AG04450 (cell line): ENCODE measurements at regions not wholly inside any gene's neighbourhood (a gene's known extent, or its start where the extent isn't known, plus 50 kb on each side); places are given as distances from the start of the nearest gene placed in this dataset.
"Not testable (repeated sequence)": the region's sequence is repeated elsewhere in the genome, so short reads cannot be mapped to it uniquely, and the experiment has no call there.

Experiments used
- CTCF ChIA-PET: fragments of 300-600, 350-600 bp; formaldehyde crosslinking; extraction: SDS; loops from one replicate; lab custom pipeline; 2022; ENCODE audit warnings: antibody characterized with exemption, inconsistent platforms; lab: Charles Lee
- POLR2A ChIA-PET: fragments of 350-600 bp; formaldehyde crosslinking; extraction: SDS; loops from one replicate; lab custom pipeline; 2021; ENCODE audit warnings: antibody characterized with exemption, inconsistent platforms; lab: Yijun Ruan, JAX
- DNase-seq: peaks from one replicate; pipeline ENCODE4 v3.0.0-alpha.2; 2011; ENCODE audit warnings: low read depth, low spot score
- H3K27ac ChIP-seq: one replicate; pipeline ENCODE4 v1.5.1; 2012; ENCODE audit warnings: low read depth, low read length, control low read depth
- H3K27me3 ChIP-seq: one replicate; pipeline ENCODE4 v1.6.0; 2012; ENCODE audit warnings: low read length; ENCODE audit not compliant: control insufficient read depth, insufficient read depth
- H3K4me3 ChIP-seq: 2 replicates; pipeline ENCODE4 v1.5.1; 2011; ENCODE audit warnings: mild to moderate bottlenecking, low read depth, low read length, control low read depth
- H3K9me3 ChIP-seq: 2 replicates; pipeline ENCODE4 v1.5.1; 2012; ENCODE audit warnings: low read length; ENCODE audit not compliant: control insufficient read depth, insufficient read depth
- TF ChIP-seq, protein P1 (sequence below): IDR thresholded peaks from 2 replicates; pipeline ENCODE4 v1.5.1; 2011; ENCODE audit warnings: low read depth, low read length, control low read depth, inconsistent platforms

DNA sequence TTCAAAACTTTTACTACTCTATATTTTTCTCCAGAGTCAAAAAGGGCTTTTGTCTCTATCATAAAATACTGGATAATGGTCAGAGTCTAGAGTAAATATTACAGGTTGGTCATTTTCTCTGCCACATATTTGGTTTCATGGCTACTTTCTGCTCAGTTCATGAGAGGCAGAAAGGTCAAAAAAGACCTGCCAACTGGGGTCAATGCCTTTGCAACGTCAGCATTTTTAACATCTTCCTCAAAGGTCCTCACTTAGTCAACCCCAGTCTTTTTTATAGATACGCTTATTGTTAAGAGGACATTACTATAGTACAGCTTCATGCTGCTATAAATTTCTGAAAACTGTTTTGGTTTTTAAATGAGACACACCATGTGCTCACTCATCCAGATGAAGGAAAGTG lies 312.1 kb upstream of the ARHGEF26 start:
- no peak for DNase-seq
- H3K27ac ChIP-seq, result no peak overlapping the region
- H3K9me3 ChIP-seq, result no peaks in the 10 kb centered on the region
- H3K27me3 ChIP-seq, result no peaks in the 10 kb centered on the region
- TF ChIP-seq, protein P1, sequence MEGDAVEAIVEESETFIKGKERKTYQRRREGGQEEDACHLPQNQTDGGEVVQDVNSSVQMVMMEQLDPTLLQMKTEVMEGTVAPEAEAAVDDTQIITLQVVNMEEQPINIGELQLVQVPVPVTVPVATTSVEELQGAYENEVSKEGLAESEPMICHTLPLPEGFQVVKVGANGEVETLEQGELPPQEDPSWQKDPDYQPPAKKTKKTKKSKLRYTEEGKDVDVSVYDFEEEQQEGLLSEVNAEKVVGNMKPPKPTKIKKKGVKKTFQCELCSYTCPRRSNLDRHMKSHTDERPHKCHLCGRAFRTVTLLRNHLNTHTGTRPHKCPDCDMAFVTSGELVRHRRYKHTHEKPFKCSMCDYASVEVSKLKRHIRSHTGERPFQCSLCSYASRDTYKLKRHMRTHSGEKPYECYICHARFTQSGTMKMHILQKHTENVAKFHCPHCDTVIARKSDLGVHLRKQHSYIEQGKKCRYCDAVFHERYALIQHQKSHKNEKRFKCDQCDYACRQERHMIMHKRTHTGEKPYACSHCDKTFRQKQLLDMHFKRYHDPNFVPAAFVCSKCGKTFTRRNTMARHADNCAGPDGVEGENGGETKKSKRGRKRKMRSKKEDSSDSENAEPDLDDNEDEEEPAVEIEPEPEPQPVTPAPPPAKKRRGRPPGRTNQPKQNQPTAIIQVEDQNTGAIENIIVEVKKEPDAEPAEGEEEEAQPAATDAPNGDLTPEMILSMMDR, result no peak
- ChIA-PET CTCF (no interaction called here), POLR2A (no interaction called here)
- H3K4me3 ChIP-seq, result no peak overlapping the region

- no peak overlapping the region for H3K4me3 ChIP-seq
- CTCF ChIA-PET, result no interaction called here
- no peak overlapping the region for H3K27ac ChIP-seq
- POLR2A ChIA-PET, result no interaction called here
- no peaks in the 10 kb centered on the region for H3K27me3 ChIP-seq
- DNase-seq, result no peak
- TF ChIP-seq, protein P1, result no peak
- no peaks in the 10 kb centered on the region for H3K9me3 ChIP-seq
These were observed 302.9 kb upstream of the ARHGEF26 start for GRCh38 chr3:153818338-153818737.

- no peaks in the 10 kb centered on the region for H3K27me3 ChIP-seq
- no peaks in the 10 kb centered on the region for H3K9me3 ChIP-seq
- TF ChIP-seq, protein P1, result no peak
- ChIA-PET CTCF (no interaction called here), POLR2A (no interaction called here)
- DNase-seq, result no peak
- H3K27ac ChIP-seq, result no peak overlapping the region
- H3K4me3 ChIP-seq, result no peak overlapping the region
These were observed 301.2 kb upstream of the ARHGEF26 start for GRCh38 chr3:153820035-153820434.

DNA sequence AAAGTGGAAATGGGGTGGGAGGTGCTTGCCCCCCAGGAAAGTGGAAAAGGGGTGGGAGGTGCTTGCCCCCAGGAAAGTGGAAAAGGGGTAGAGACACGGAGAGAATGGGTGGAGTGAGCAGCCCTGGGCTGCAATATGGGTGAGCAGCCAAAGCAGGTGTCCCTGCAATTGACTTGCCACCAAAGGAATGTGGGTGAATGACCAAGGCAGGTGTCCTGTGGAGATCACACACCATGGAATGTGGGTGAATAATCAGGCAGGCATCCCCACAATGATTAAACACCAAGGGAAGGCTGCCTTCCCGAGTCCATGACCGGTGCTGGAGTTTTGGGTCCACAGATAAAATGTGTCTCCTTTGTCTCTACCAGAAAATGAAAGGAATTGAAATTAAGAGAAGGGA lies 292.8 kb upstream of the ARHGEF26 start:
- H3K27me3 ChIP-seq, H3K4me3 ChIP-seq, CTCF ChIA-PET, POLR2A ChIA-PET, H3K27ac ChIP-seq, DNase-seq, H3K9me3 ChIP-seq: not testable (repeated sequence)

DNA sequence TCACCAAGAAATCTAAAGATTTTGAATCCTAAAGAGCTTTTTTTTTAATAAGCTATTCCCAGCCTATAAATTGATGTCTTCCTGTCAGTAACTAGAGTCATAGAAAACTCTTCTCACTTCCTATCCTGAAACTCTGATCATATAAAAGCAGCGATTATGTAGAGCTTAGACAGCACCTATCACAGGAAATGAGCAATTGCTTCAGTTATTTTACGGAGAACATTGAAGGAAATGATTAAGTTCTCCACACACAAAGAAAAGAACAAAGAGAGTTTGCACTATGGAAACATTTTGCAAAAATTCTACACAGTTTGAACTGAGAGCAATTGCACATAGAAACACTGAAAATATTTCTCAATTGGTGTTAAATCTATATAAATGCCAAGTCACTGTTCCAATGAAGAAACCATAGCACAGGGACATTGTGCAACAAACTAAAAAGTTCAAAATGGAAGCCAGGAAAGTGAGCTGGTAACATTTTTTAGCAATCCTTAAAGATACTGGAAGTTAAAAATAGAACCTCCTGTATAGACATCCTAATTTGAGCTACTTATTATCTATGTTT lies 291.5 kb upstream of the ARHGEF26 start:
- TF ChIP-seq, protein P1, result no peak
- Histone ChIP-seq H3K9me3 (no peaks in the 10 kb centered on the region), H3K4me3 (no peak overlapping the region), H3K27ac (no peak overlapping the region), H3K27me3 (no peaks in the 10 kb centered on the region)
- DNase-seq, result no peak
- CTCF ChIA-PET, result no interaction called here
- POLR2A ChIA-PET, result no interaction called here

- CTCF ChIA-PET, result no interaction called here
- H3K27ac ChIP-seq, result no peak overlapping the region
- DNase-seq, result no peak
These were observed 290.6 kb upstream of the ARHGEF26 start for GRCh38 chr3:153830552-153830951.

More at GRCh38 chr3:153830552-153830951, 290.6 kb upstream of the ARHGEF26 start:
- Histone ChIP-seq H3K27me3 (no peaks in the 10 kb centered on the region), H3K4me3 (no peak overlapping the region), H3K9me3 (no peaks in the 10 kb centered on the region)
- TF ChIP-seq, protein P1, result no peak
- POLR2A ChIA-PET, result no interaction called here
